ENCODE measurements at regions not wholly inside any gene's neighbourhood (a gene's known extent, or its start where the extent isn't known, plus 50 kb on each side); places are given as distances from the start of the nearest gene placed in this dataset.

DNA sequence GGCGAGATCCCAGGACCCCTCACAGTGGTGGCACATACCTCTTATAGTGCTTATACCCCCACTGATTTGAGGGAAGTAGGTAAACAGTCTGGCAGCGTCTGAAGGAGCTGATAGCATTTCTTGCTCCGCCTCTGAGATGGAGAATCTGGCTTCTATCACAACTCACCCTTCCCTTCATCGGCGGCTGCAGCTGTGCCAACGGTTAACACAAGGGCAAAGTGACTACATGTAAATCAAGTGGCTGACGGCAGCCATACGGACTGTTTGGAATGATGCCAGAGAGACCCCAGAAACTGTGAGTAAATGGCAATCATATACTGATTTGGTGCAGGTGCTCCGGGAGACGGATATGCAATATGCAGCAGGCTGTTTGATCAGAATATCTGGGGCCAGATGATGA lies 66.8 kb upstream of the UNC13C start:
- ChIA-PET POLR2A (no interaction called here), CTCF (no interaction called here)
- TF ChIP-seq ZNF837 (tag by site-specific recombination; IDR thresholded peaks at IDR 0.05), result no peak
- TF ChIP-seq, protein P1, sequence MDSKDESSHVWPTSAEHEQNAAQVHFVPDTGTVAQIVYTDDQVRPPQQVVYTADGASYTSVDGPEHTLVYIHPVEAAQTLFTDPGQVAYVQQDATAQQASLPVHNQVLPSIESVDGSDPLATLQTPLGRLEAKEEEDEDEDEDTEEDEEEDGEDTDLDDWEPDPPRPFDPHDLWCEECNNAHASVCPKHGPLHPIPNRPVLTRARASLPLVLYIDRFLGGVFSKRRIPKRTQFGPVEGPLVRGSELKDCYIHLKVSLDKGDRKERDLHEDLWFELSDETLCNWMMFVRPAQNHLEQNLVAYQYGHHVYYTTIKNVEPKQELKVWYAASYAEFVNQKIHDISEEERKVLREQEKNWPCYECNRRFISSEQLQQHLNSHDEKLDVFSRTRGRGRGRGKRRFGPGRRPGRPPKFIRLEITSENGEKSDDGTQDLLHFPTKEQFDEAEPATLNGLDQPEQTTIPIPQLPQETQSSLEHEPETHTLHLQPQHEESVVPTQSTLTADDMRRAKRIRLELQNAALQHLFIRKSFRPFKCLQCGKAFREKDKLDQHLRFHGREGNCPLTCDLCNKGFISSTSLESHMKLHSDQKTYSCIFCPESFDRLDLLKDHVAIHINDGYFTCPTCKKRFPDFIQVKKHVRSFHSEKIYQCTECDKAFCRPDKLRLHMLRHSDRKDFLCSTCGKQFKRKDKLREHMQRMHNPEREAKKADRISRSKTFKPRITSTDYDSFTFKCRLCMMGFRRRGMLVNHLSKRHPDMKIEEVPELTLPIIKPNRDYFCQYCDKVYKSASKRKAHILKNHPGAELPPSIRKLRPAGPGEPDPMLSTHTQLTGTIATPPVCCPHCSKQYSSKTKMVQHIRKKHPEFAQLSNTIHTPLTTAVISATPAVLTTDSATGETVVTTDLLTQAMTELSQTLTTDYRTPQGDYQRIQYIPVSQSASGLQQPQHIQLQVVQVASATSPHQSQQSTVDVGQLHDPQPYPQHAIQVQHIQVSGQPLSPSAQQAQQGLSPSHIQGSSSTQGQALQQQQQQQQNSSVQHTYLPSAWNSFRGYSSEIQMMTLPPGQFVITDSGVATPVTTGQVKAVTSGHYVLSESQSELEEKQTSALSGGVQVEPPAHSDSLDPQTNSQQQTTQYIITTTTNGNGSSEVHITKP (tag by site-specific recombination; IDR thresholded peaks at IDR 0.05), result no peak
- TF ChIP-seq ZNF521 (tag by site-specific recombination; IDR thresholded peaks at IDR 0.05), result no peak
- TF ChIP-seq ZNF654 (tag by site-specific recombination; IDR thresholded peaks at IDR 0.05; ENCODE audit: low read depth), result no peak
- TF ChIP-seq ZNF473 (tag by site-specific recombination; IDR thresholded peaks at IDR 0.05), result no peak
- no peak for TF ChIP-seq ZNF354C (tag by site-specific recombination; IDR thresholded peaks at IDR 0.05; ENCODE audit: borderline replicate concordance, low read depth)
- no peak for TF ChIP-seq ZNF791 (tag by site-specific recombination; IDR thresholded peaks at IDR 0.05)
- TF ChIP-seq ZNF366 (tag by site-specific recombination; conservative IDR thresholded peaks at IDR 0.05), result no peak
- TF ChIP-seq ZNF704 (tag by site-specific recombination; IDR thresholded peaks at IDR 0.05), result no peak
- no peak for TF ChIP-seq ZFP41 (tag by site-specific recombination; IDR thresholded peaks at IDR 0.05; ENCODE audit: borderline replicate concordance)
- no peak for TF ChIP-seq ZNF350 (tag by site-specific recombination; IDR thresholded peaks at IDR 0.05)

DNA sequence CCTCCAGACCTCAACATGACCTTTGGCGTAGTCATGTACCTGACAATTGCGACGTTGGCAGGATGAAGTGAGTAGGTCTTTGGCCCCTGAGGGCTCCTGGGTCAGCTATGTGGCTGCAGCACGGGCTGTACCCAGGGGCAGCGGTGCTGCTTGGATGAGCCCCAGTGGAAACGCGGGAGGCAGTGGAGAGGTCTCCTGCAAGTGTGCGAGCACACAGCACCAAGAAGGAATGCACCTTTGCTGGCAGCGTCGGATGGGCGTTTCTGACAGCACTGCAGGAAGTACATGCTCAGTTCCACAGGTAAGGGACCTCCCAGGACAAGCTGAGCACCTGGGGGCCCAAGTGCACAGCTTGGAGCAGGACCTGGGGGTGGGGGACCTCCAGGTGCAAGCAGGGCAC lies 67.4 kb upstream of the UNC13C start:
- ChIA-PET CTCF (no interaction called here), POLR2A (no interaction called here)
- no peak overlapping the region for H3K4me3 ChIP-seq (ENCODE audit: low read depth, low read length)
- H3K36me3 ChIP-seq (ENCODE audit: control insufficient read depth in 2 of 2, insufficient read depth in 1 of 2, low read length in 2 of 2), result no peaks in the 10 kb centered on the region
- no peaks in the 10 kb centered on the region for H3K4me1 ChIP-seq (ENCODE audit: control insufficient read depth, insufficient read depth, low read length)
- no peaks in the 10 kb centered on the region for H3K9me3 ChIP-seq (ENCODE audit: control insufficient read depth, insufficient read depth, low read depth, low read length)
- H3K27ac ChIP-seq (ENCODE audit: extremely low read depth, low read depth, low read length), result no peak overlapping the region
- TF ChIP-seq KLF9 (tag by site-specific recombination; IDR thresholded peaks at IDR 0.05; ENCODE audit: low read depth) (no peak), KLF8 (tag by site-specific recombination; IDR thresholded peaks at IDR 0.05) (no peak), ZNF654 (tag by site-specific recombination; IDR thresholded peaks at IDR 0.05; ENCODE audit: low read depth) (no peak), PRDM4 (tag by site-specific recombination; IDR thresholded peaks at IDR 0.05) (no peak), ZNF560 (tag by site-specific recombination; IDR thresholded peaks at IDR 0.05; ENCODE audit: borderline replicate concordance) (no peak), YY1 (tag by site-specific recombination; IDR thresholded peaks at IDR 0.05) (no peak), HOXC10 (CRISPR knock-in tag; IDR thresholded peaks at IDR 0.05) (no peak), KLF16 (tag by site-specific recombination; IDR thresholded peaks at IDR 0.05) (no peak), ZNF555 (tag by site-specific recombination; conservative IDR thresholded peaks at IDR 0.05) (no peak), ZNF701 (tag by site-specific recombination; IDR thresholded peaks at IDR 0.05) (no peak), ZBTB7A (tag by site-specific recombination; IDR thresholded peaks at IDR 0.05; ENCODE audit: low read depth) (no peak), ZNF571 (tag by site-specific recombination; IDR thresholded peaks at IDR 0.05) (no peak), ZNF341 (tag by site-specific recombination; IDR thresholded peaks at IDR 0.05; ENCODE audit: low read depth) (no peak), ZFHX2 (tag by site-specific recombination; conservative IDR thresholded peaks at IDR 0.05) (no peak), KLF1 (tag by site-specific recombination; IDR thresholded peaks at IDR 0.05) (no peak), ZNF433 (tag by site-specific recombination; IDR thresholded peaks at IDR 0.05; ENCODE audit: low read depth) (no peak)
- TF ChIP-seq, protein P2, sequence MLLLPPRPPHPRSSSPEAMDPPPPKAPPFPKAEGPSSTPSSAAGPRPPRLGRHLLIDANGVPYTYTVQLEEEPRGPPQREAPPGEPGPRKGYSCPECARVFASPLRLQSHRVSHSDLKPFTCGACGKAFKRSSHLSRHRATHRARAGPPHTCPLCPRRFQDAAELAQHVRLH (tag by site-specific recombination; IDR thresholded peaks at IDR 0.05), result no peak

More for the DNA sequence above, 66.8 kb upstream of the UNC13C start:
- Histone ChIP-seq H3K27ac (ENCODE audit: extremely low read depth, low read depth, low read length) (no peak overlapping the region), H3K4me1 (ENCODE audit: control insufficient read depth, insufficient read depth, low read length) (no peaks in the 10 kb centered on the region), H3K9me3 (ENCODE audit: control insufficient read depth, insufficient read depth, low read depth, low read length) (no peaks in the 10 kb centered on the region), H3K4me3 (ENCODE audit: low read depth, low read length) (no peak overlapping the region), H3K36me3 (ENCODE audit: control insufficient read depth in 2 of 2, insufficient read depth in 1 of 2, low read length in 2 of 2) (no peaks in the 10 kb centered on the region)

Data from HEK293 (cell line).